ENCODE measurements at regions not wholly inside any gene's neighbourhood (a gene's known extent, or its start where the extent isn't known, plus 50 kb on each side); places are given as distances from the start of the nearest gene placed in this dataset.
A peak's percentile ranks its signal among the peaks of the same experiment; 100 is the strongest.
"Not testable (repeated sequence)": the region's sequence is repeated elsewhere in the genome, so short reads cannot be mapped to it uniquely, and the experiment has no call there.

- DNase-seq = no peak
These were observed 50.0 kb upstream of the ALDH1B1 start for GRCh38 chr9:38342532-38342931.

- no peak for DNase-seq
These were observed 50.4 kb upstream of the ALDH1B1 start for GRCh38 chr9:38342096-38342495.

- peak in 1 of 2 donors; percentile 24 for DNase-seq
These were observed 53.0 kb upstream of the ALDH1B1 start for GRCh38 chr9:38339496-38339895.

GRCh38 chr9:38339087-38339486, 53.4 kb upstream of the ALDH1B1 start:
- DNase-seq = no peak

GRCh38 chr9:38338342-38339018, 54.0 kb upstream of the ALDH1B1 start:
- DNase-seq = no peak

- DNase-seq = no peak
These were observed 54.7 kb upstream of the ALDH1B1 start for GRCh38 chr9:38337706-38338264.

GRCh38 chr9:38337181-38337580, 55.3 kb upstream of the ALDH1B1 start:
- DNase-seq = no peak

GRCh38 chr9:38336341-38336740, 56.2 kb upstream of the ALDH1B1 start:
- DNase-seq = no peak

GRCh38 chr9:38335686-38336085, 56.8 kb upstream of the ALDH1B1 start:
- no peak for DNase-seq

GRCh38 chr9:38334234-38334633, 58.3 kb upstream of the ALDH1B1 start:
- no peak for DNase-seq

GRCh38 chr9:38333047-38333446, 59.5 kb upstream of the ALDH1B1 start:
- no peak for DNase-seq

- no peak for DNase-seq
These were observed 59.9 kb upstream of the ALDH1B1 start for GRCh38 chr9:38332625-38333024.

GRCh38 chr9:38331141-38331540, 61.4 kb upstream of the ALDH1B1 start:
- DNase-seq = no peak

GRCh38 chr9:38329968-38330367, 62.5 kb upstream of the ALDH1B1 start:
- DNase-seq = no peak

- no peak for DNase-seq
These were observed 63.7 kb upstream of the ALDH1B1 start for GRCh38 chr9:38328765-38329164.

GRCh38 chr9:38326122-38326521, 66.4 kb upstream of the ALDH1B1 start:
- no peak for DNase-seq

- DNase-seq = not testable (repeated sequence)
These were observed 68.3 kb upstream of the ALDH1B1 start for GRCh38 chr9:38324213-38324612.

GRCh38 chr9:38322937-38323336, 69.6 kb upstream of the ALDH1B1 start:
- no peak for DNase-seq

GRCh38 chr9:38319496-38320173, 72.9 kb upstream of the ALDH1B1 start:
- no peak for DNase-seq

GRCh38 chr9:38318759-38319495, 73.6 kb upstream of the ALDH1B1 start:
- DNase-seq = no peak

GRCh38 chr9:38316166-38316780, 76.2 kb upstream of the ALDH1B1 start:
- no peak for DNase-seq

GRCh38 chr9:38315085-38315595, 77.4 kb upstream of the ALDH1B1 start:
- DNase-seq = no peak

GRCh38 chr9:38313421-38313820, 79.1 kb upstream of the ALDH1B1 start:
- DNase-seq = no peak

All from hippocampal formation (tissue), 2 donors.